Endothelial cell of umbilical vein (primary cell): ENCODE measurements at regions not wholly inside any gene's neighbourhood (a gene's known extent, or its start where the extent isn't known, plus 50 kb on each side); places are given as distances from the start of the nearest gene placed in this dataset.

Experiments used
- BruUV-seq: library from RNA; stranded (reverse); fragments of 400-500 nt; replicated peaks from 2 replicates; lab custom pipeline; 2021; lab: Mats Ljungman, UMichigan
- CTCF ChIA-PET: fragments of 300-600, 350-600 bp; sonication (Branson Sonifier 250); formaldehyde crosslinking; loops from one replicate; lab custom pipeline; 2021; ENCODE audit warnings: antibody characterized with exemption, inconsistent platforms; lab: Charles Lee
- POLR2A ChIA-PET: fragments of 300-600, 350-600 bp; sonication (Branson Sonifier 250); formaldehyde crosslinking; loops from one replicate; lab custom pipeline; 2021; ENCODE audit warnings: antibody characterized with exemption, inconsistent platforms; lab: Charles Lee
- DNase-seq: peaks from one replicate; pipeline ENCODE4 v3.0.0-alpha.2; 2011; ENCODE audit warnings: low read depth, low spot score
- FAIRE-seq: peaks from 2 replicates; lab custom pipeline; 2011; peaks lifted over from hg19 to GRCh38; lab: Jason Lieb, UNC
- H2AFZ ChIP-seq: 2 replicates; pipeline ENCODE4 v1.6.0; 2012; ENCODE audit warnings: low read depth, low read length, control low read depth, inconsistent platforms
- H3K27ac ChIP-seq: 2 replicates; pipeline ENCODE4 v1.5.1; 2011; ENCODE audit warnings: low read depth, mild to moderate bottlenecking, control low read depth, low read length, moderate library complexity; ENCODE audit not compliant: insufficient read depth
- H3K27me3 ChIP-seq, 2 experiments: 2 replicates each; pipeline versions ENCODE4 v1.6.0 to v1.6.1; 2011; ENCODE audit warnings: low read length in 2 of 2, mixed read lengths in 1 of 2; ENCODE audit not compliant: control insufficient read depth in 2 of 2, insufficient read depth in 2 of 2
- H3K36me3 ChIP-seq, 2 experiments: 2 replicates in 1 of 2; 3 replicates in 1 of 2; pipeline ENCODE4 v1.5.1; 2011; ENCODE audit warnings: low read length in 2 of 2, mild to moderate bottlenecking in 1 of 2, moderate library complexity in 1 of 2; ENCODE audit not compliant: control insufficient read depth in 2 of 2, insufficient read depth in 2 of 2; ENCODE audit errors: extremely low read depth in 1 of 2
- H3K4me1 ChIP-seq: 3 replicates; pipeline ENCODE4 v1.5.1; 2011; ENCODE audit warnings: mild to moderate bottlenecking, low read length; ENCODE audit not compliant: control insufficient read depth, insufficient read depth; ENCODE audit errors: extremely low read depth
- H3K4me2 ChIP-seq: 2 replicates; pipeline ENCODE4 v1.6.1; 2011; ENCODE audit warnings: low read length, control low read depth, mixed read lengths; ENCODE audit not compliant: insufficient read depth
- H3K4me3 ChIP-seq, 3 experiments: fragments of 200-600 bp in 1 of 3; sonication (generic), shearing (Covaris generic) in 1 of 3; replicated peaks in 1 of 3; 2 replicates each; pipeline ENCODE4 v1.5.1; 2011 to 2016; ENCODE audit warnings: control low read depth in 3 of 3, low read length in 3 of 3, mild to moderate bottlenecking in 2 of 3, inconsistent platforms in 1 of 3, low read depth in 1 of 3, moderate library complexity in 1 of 3; ENCODE audit not compliant: insufficient read depth in 1 of 3
- H3K79me2 ChIP-seq: 2 replicates; pipeline ENCODE4 v1.6.0; 2012; ENCODE audit warnings: low read length, inconsistent platforms; ENCODE audit not compliant: control insufficient read depth, insufficient read depth
- H3K9ac ChIP-seq: replicated peaks from 2 replicates; pipeline ENCODE3; 2011; ENCODE audit warnings: low read length, control low read depth; ENCODE audit not compliant: insufficient read depth; ENCODE audit errors: extremely low read depth
- H3K9me1 ChIP-seq: replicated peaks from 3 replicates; pipeline ENCODE4 v1.6.0; 2011; ENCODE audit warnings: mild to moderate bottlenecking, low read length; ENCODE audit not compliant: control insufficient read depth, insufficient read depth; ENCODE audit errors: extremely low read depth
- H3K9me3 ChIP-seq: replicated peaks from 2 replicates; pipeline ENCODE4 v1.5.1; 2012; ENCODE audit warnings: low read length, inconsistent platforms; ENCODE audit not compliant: control insufficient read depth, insufficient read depth
- H4K20me1 ChIP-seq: replicated peaks from 2 replicates; pipeline ENCODE3; 2011; ENCODE audit warnings: mild to moderate bottlenecking, low read length; ENCODE audit not compliant: control insufficient read depth, insufficient read depth; ENCODE audit errors: extremely low read depth
- EZH2 ChIP-seq: IDR thresholded peaks from 2 replicates; pipeline ENCODE4 v1.6.1; 2012; ENCODE audit warnings: borderline replicate concordance, low read depth, mild to moderate bottlenecking, moderate library complexity, low read length, inconsistent platforms; ENCODE audit not compliant: severe bottlenecking
- FOS ChIP-seq: IDR thresholded peaks from 2 replicates; pipeline ENCODE4 v1.6.1; 2011; ENCODE audit warnings: mild to moderate bottlenecking, low read length, moderate library complexity, borderline replicate concordance; ENCODE audit not compliant: insufficient read depth
- GATA2 ChIP-seq: IDR thresholded peaks from 2 replicates; pipeline ENCODE4 v1.7.0; 2011; ENCODE audit warnings: low read depth, mild to moderate bottlenecking, moderate library complexity, mixed read lengths, low read length; ENCODE audit not compliant: insufficient read length, insufficient read depth
- JUN ChIP-seq: IDR thresholded peaks from 2 replicates; pipeline ENCODE4 v1.6.1; 2011; ENCODE audit warnings: borderline replicate concordance, low read depth; ENCODE audit not compliant: insufficient read length, insufficient read depth
- MYC ChIP-seq: IDR thresholded peaks from one replicate; pipeline ENCODE4 v1.6.1; 2011; ENCODE audit warnings: mild to moderate bottlenecking, low read depth, low read length
- POLR2A ChIP-seq: IDR thresholded peaks from 2 replicates; pipeline ENCODE4 v1.6.1; 2012; ENCODE audit warnings: low read depth, mild to moderate bottlenecking, control low read depth, low read length
- POLR2AphosphoS5 ChIP-seq: IDR thresholded peaks from 2 replicates; pipeline ENCODE4 v1.6.1; 2012; ENCODE audit warnings: low read depth, mild to moderate bottlenecking, control low read depth, low read length, moderate library complexity; ENCODE audit not compliant: insufficient read depth
- dilution Hi-C: fragments of 300-500 bp; cut with MboI; formaldehyde crosslinking; loops from one replicate; pipeline ENCODE4 v1.15.0; 2019; ENCODE audit warnings: low sequenced_read_pairs; ENCODE audit not compliant: extremely low pct_ligation_motif_present
- intact Hi-C: fragments of 100-400 bp; cut with micrococcal nuclease; formaldehyde crosslinking; loops from one replicate; pipeline ENCODE4 v1.10.0; 2022
- TF ChIP-seq, protein P1 (sequence below), 2 donors: IDR thresholded peaks; 1 replicate in 1 of 2; 2 replicates in 1 of 2; pipeline ENCODE4 v1.5.1; 2011; ENCODE audit warnings: low read length in 2 of 2, mild to moderate bottlenecking in 2 of 2, moderate library complexity in 2 of 2, control low read depth in 1 of 2, inconsistent platforms in 1 of 2, low read depth in 1 of 2; ENCODE audit not compliant: insufficient read depth in 1 of 2; ENCODE audit errors: extremely low read depth in 1 of 2
- TF ChIP-seq, protein P2 (sequence below): IDR thresholded peaks from 2 replicates; pipeline ENCODE4 v1.6.1; 2011; ENCODE audit not compliant: insufficient read depth, insufficient read length

GRCh38 chr12:98154850-98155249, 360.5 kb upstream of the TMPO start:
- Histone ChIP-seq H3K9ac (no peak overlapping the region), H3K4me2 (no peak overlapping the region), H2AFZ (no peak overlapping the region), H4K20me1 (no peaks in the 10 kb centered on the region), H3K79me2 (no peaks in the 10 kb centered on the region), H3K36me3 (no peaks in the 10 kb centered on the region), H3K9me3 (no peaks in the 10 kb centered on the region), H3K27me3 (peaks cover 0 to 7% of the 10 kb centered on the region in 2 experiments), H3K4me3 (no peak overlapping the region), H3K9me1 (no peaks in the 10 kb centered on the region), H3K4me1 (no peaks in the 10 kb centered on the region), H3K27ac (no peak overlapping the region)
- ChIA-PET POLR2A (no interaction called here), CTCF (interaction anchor here (0.8 to 3.2 kb wide), 15 partner anchors 14 to 1167 kb away, joined by 3 to 28 read pairs (median 4); no protein-coding TSS in a partner anchor)
- intact Hi-C loops (loop anchor here (1.0 to 2.0 kb wide), 4 partner anchors 28 to 1168 kb away; no protein-coding TSS in a partner anchor), dilution Hi-C loops (no loop called here)
- peak; percentile 57 for DNase-seq
- FAIRE-seq = no peak
- TF ChIP-seq POLR2AphosphoS5 = no peak
- TF ChIP-seq, protein P1, sequence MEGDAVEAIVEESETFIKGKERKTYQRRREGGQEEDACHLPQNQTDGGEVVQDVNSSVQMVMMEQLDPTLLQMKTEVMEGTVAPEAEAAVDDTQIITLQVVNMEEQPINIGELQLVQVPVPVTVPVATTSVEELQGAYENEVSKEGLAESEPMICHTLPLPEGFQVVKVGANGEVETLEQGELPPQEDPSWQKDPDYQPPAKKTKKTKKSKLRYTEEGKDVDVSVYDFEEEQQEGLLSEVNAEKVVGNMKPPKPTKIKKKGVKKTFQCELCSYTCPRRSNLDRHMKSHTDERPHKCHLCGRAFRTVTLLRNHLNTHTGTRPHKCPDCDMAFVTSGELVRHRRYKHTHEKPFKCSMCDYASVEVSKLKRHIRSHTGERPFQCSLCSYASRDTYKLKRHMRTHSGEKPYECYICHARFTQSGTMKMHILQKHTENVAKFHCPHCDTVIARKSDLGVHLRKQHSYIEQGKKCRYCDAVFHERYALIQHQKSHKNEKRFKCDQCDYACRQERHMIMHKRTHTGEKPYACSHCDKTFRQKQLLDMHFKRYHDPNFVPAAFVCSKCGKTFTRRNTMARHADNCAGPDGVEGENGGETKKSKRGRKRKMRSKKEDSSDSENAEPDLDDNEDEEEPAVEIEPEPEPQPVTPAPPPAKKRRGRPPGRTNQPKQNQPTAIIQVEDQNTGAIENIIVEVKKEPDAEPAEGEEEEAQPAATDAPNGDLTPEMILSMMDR (IDR thresholded peaks at IDR 0.05; ENCODE audit: extremely low read depth in 1 of 2, insufficient read depth in 1 of 2, low read depth in 1 of 2, low read length in 2 of 2) = peak; percentile 34 to 65
- no TSS peak for BruUV-seq

- Histone ChIP-seq H3K27ac (no peak overlapping the region), H3K4me3 (no peak overlapping the region), H3K9ac (no peak overlapping the region), H3K4me2 (no peak overlapping the region), H3K27me3 (peaks cover 3 to 7% of the 10 kb centered on the region in 2 experiments), H3K4me1 (no peaks in the 10 kb centered on the region), H3K79me2 (no peaks in the 10 kb centered on the region), H3K36me3 (no peaks in the 10 kb centered on the region), H3K9me3 (no peaks in the 10 kb centered on the region), H4K20me1 (no peaks in the 10 kb centered on the region), H2AFZ (no peak overlapping the region), H3K9me1 (no peaks in the 10 kb centered on the region)
- FAIRE-seq = no peak
- no peak for DNase-seq
- POLR2A ChIA-PET = no interaction called here
- CTCF ChIA-PET = interaction anchor here (3.2 kb wide), 1 partner anchor 1169 kb away, joined by 28 read pairs; no protein-coding TSS in a partner anchor
- dilution Hi-C loops (no loop called here), intact Hi-C loops (no loop called here)
- BruUV-seq = no TSS peak
- no peak for TF ChIP-seq POLR2AphosphoS5
- no peak for TF ChIP-seq FOS
- TF ChIP-seq JUN = no peak
- no peak for TF ChIP-seq MYC
- TF ChIP-seq POLR2A = no peak
- TF ChIP-seq, protein P2, sequence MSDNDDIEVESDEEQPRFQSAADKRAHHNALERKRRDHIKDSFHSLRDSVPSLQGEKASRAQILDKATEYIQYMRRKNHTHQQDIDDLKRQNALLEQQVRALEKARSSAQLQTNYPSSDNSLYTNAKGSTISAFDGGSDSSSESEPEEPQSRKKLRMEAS = no peak
- no peak for TF ChIP-seq EZH2
- TF ChIP-seq, protein P1 (IDR thresholded peaks at IDR 0.05; ENCODE audit: extremely low read depth in 1 of 2, insufficient read depth in 1 of 2, low read depth in 1 of 2, low read length in 2 of 2) = no peak
- TF ChIP-seq GATA2 = no peak
These were observed 358.7 kb upstream of the TMPO start for GRCh38 chr12:98156697-98157096.
